CD4-positive, CD25-positive, alpha-beta regulatory T cell (primary cell): ENCODE measurements at regions not wholly inside any gene's neighbourhood (a gene's known extent, or its start where the extent isn't known, plus 50 kb on each side); places are given as distances from the start of the nearest gene placed in this dataset.

Experiments used
- ATAC-seq, 2 donors: fragments of 150-1000 bp; cut with Tn5 transposase; one replicate each; pipeline ENCODE4 v1.10.0; 2021; ENCODE audit warnings: low read depth in 2 of 2, moderate number of reproducible peaks in 2 of 2, moderate library complexity in 1 of 2
- DNase-seq, 3 donors: peaks; one replicate each; pipeline versions ENCODE4 v3.0.0 to v3.0.0-alpha.2; 2012 to 2022; ENCODE audit warnings: mixed read lengths in 1 of 3
- H3K27ac ChIP-seq: one replicate; pipeline ENCODE4 v1.7.0; 2013; ENCODE audit warnings: mild to moderate bottlenecking, low read length; ENCODE audit not compliant: insufficient read depth, poor library complexity, severe bottlenecking
- H3K27me3 ChIP-seq: one replicate; pipeline ENCODE4 v1.7.0; 2013; ENCODE audit warnings: low read length; ENCODE audit not compliant: control insufficient read depth, insufficient read depth
- H3K36me3 ChIP-seq: one replicate; pipeline ENCODE4 v1.7.0; 2013; ENCODE audit warnings: mild to moderate bottlenecking, low read length, moderate library complexity; ENCODE audit not compliant: control insufficient read depth, insufficient read depth
- H3K4me1 ChIP-seq: 2 replicates; pipeline ENCODE4 v1.7.0; 2013; ENCODE audit warnings: mild to moderate bottlenecking, low read length; ENCODE audit not compliant: insufficient read depth, control insufficient read depth, poor library complexity, severe bottlenecking
- H3K4me3 ChIP-seq: one replicate; pipeline ENCODE4 v1.7.0; 2013; ENCODE audit warnings: low read depth, mild to moderate bottlenecking, low read length, moderate library complexity
- H3K9me3 ChIP-seq, 2 experiments: 1 replicate in 1 of 2; 2 replicates in 1 of 2; pipeline ENCODE4 v1.7.0; 2013; ENCODE audit warnings: low read length in 2 of 2, mild to moderate bottlenecking in 1 of 2, moderate library complexity in 1 of 2; ENCODE audit not compliant: control insufficient read depth in 2 of 2
- H3K27ac Mint-ChIP-seq, 3 donors: one replicate each; pipeline ENCODE4 v1.8.0; 2020 to 2022; ENCODE audit warnings: mild to moderate bottlenecking in 3 of 3, mixed read lengths in 3 of 3, moderate library complexity in 2 of 3
- H3K27me3 Mint-ChIP-seq: one replicate; pipeline ENCODE4 v1.8.0; 2022; ENCODE audit warnings: mild to moderate bottlenecking, mixed read lengths
- H3K36me3 Mint-ChIP-seq: one replicate; pipeline ENCODE4 v1.8.0; 2020; ENCODE audit warnings: mixed read lengths
- H3K4me1 Mint-ChIP-seq, 4 donors: one replicate each; pipeline ENCODE4 v1.8.0; 2020 to 2022; ENCODE audit warnings: mixed read lengths in 4 of 4, mild to moderate bottlenecking in 1 of 4
- H3K4me3 Mint-ChIP-seq, 4 donors: one replicate each; pipeline ENCODE4 v1.8.0; 2020 to 2022; ENCODE audit warnings: mild to moderate bottlenecking in 4 of 4, mixed read lengths in 4 of 4, moderate library complexity in 3 of 4
- H3K9me3 Mint-ChIP-seq, 7 donors: one replicate each; pipeline ENCODE4 v1.8.0; 2020 to 2022; ENCODE audit warnings: mixed read lengths in 7 of 7, mild to moderate bottlenecking in 3 of 7, moderate library complexity in 2 of 7

DNA sequence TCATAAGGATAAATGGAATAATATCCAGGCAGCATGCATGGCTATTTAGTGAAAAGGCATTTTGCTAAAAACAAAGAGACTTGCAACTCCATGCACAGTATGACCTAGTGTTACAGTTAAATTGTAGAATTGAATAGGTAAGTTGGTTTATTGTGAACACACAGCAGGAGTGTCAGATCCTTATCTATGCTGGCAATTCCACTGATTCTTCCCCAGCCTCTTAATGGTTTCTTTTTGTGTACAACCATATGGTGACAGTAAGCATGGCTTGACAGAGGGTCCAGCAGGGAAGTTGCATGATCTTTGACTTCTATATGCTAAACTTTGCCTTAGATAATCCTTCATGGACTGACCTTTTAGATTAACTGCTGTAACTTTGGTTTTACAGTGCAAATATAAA is 936.6 kb upstream of the EPHA5 start:
- Mint-ChIP-seq H3K4me3 (no peak overlapping the region), H3K4me1 (no peaks in the 10 kb centered on the region), H3K27me3 (no peaks in the 10 kb centered on the region), H3K27ac (no peak overlapping the region), H3K9me3 (peaks cover 0 to 14% (median 2%) of the 10 kb centered on the region in 7 donors), H3K36me3 (no peaks in the 10 kb centered on the region)
- no peaks in the 10 kb centered on the region for H3K4me1 ChIP-seq
- ATAC-seq: no peak
- no peaks in the 10 kb centered on the region for H3K36me3 ChIP-seq
- no peaks in the 10 kb centered on the region for H3K9me3 ChIP-seq
- H3K27ac ChIP-seq: no peak overlapping the region
- H3K27me3 ChIP-seq: no peaks in the 10 kb centered on the region
- no peak overlapping the region for H3K4me3 ChIP-seq
- DNase-seq: no peak

DNA sequence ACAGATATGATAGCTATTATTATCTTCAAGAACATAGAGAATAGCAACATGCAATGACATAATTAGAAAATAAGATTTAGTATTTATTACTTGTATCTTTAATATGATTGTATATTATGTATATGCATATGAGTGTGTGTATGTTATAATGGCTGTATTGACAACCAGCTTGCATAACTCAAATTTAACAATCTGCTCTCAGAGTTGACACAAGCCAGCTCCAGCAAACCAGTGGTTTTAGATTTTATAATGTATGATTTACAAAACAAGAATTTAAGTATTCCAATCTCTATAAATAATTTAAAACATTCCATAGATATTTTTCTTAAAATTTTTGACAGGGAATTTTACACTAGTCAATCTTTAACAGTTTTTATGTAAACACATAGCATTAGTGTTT is 935.9 kb upstream of the EPHA5 start:
- no peak for ATAC-seq
- no peaks in the 10 kb centered on the region for H3K27me3 Mint-ChIP-seq
- H3K27ac Mint-ChIP-seq: no peak overlapping the region
- no peaks in the 10 kb centered on the region for H3K36me3 Mint-ChIP-seq
- peaks cover 0 to 14% (median 2%) of the 10 kb centered on the region in 7 donors for H3K9me3 Mint-ChIP-seq
- Histone ChIP-seq H3K36me3 (no peaks in the 10 kb centered on the region), H3K27ac (no peak overlapping the region), H3K9me3 (no peaks in the 10 kb centered on the region), H3K4me1 (no peaks in the 10 kb centered on the region), H3K4me3 (no peak overlapping the region), H3K27me3 (no peaks in the 10 kb centered on the region)
- no peaks in the 10 kb centered on the region for H3K4me1 Mint-ChIP-seq
- H3K4me3 Mint-ChIP-seq: no peak overlapping the region
- no peak for DNase-seq

GRCh38 chr4:66604192-66604591 is 933.9 kb upstream of the EPHA5 start:
- Mint-ChIP-seq H3K4me1 (no peaks in the 10 kb centered on the region), H3K36me3 (no peaks in the 10 kb centered on the region), H3K9me3 (peaks cover 0 to 17% (median 2%) of the 10 kb centered on the region in 7 donors), H3K27me3 (no peaks in the 10 kb centered on the region), H3K27ac (no peak overlapping the region), H3K4me3 (no peak overlapping the region)
- Histone ChIP-seq H3K4me1 (no peaks in the 10 kb centered on the region), H3K36me3 (no peaks in the 10 kb centered on the region), H3K27ac (no peak overlapping the region), H3K27me3 (no peaks in the 10 kb centered on the region), H3K4me3 (no peak overlapping the region), H3K9me3 (no peaks in the 10 kb centered on the region)
- ATAC-seq: no peak
- no peak for DNase-seq

DNA sequence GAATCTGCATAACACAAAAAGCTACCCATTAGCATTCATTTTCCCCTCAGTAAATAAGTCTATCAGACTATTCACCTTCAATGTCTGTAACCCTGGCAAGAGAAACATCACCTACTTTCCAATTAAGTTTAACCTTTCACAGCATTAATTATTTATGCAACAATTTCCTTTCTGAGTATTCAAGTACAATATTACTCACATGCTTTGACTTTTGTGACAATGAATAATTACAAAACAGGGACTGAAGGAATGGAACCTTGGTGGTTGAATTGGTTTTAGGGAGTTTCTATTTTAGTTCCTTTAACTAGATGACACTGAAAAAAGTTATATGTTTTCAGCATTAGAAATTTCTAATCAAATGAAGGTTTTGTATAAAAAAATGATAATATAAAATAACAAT is 932.3 kb upstream of the EPHA5 start:
- Histone ChIP-seq H3K9me3 (peaks cover 0 to 2% of the 10 kb centered on the region in 2 experiments), H3K4me3 (no peak overlapping the region), H3K27ac (no peak overlapping the region), H3K36me3 (no peaks in the 10 kb centered on the region), H3K27me3 (no peaks in the 10 kb centered on the region), H3K4me1 (no peaks in the 10 kb centered on the region)
- DNase-seq (no peak), ATAC-seq (no peak)
- H3K27ac Mint-ChIP-seq: no peak overlapping the region
- H3K4me3 Mint-ChIP-seq: no peak overlapping the region
- H3K27me3 Mint-ChIP-seq: no peaks in the 10 kb centered on the region
- no peaks in the 10 kb centered on the region for H3K4me1 Mint-ChIP-seq
- H3K36me3 Mint-ChIP-seq: no peaks in the 10 kb centered on the region
- H3K9me3 Mint-ChIP-seq: peaks cover 0 to 23% (median 4%) of the 10 kb centered on the region in 7 donors

DNA sequence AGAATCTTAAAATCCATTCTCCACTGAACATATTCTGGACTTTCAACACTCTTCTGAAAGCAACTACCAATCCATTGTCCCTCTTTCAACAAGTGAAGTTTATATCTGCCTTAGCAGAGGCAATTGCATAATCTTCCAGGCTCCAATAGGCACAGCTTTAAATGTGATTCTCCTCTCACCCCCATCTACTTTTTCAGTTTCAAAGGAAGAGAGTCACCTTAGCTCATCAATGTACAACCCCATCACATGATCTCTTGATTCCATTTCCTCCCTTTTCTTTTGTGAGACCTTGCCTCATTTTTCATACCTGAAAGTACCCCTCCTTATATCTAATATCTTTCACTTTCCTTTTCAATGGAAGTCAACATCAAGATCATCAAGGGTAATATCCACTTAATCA is 921.7 kb upstream of the EPHA5 start:
- H3K9me3 ChIP-seq: peaks cover 0 to 2% of the 10 kb centered on the region in 2 experiments
- Mint-ChIP-seq H3K27ac (no peak overlapping the region), H3K4me3 (no peak overlapping the region), H3K27me3 (no peaks in the 10 kb centered on the region), H3K4me1 (no peaks in the 10 kb centered on the region), H3K9me3 (peaks cover 0 to 9% (median 2%) of the 10 kb centered on the region in 7 donors), H3K36me3 (no peaks in the 10 kb centered on the region)
- no peak for ATAC-seq
- H3K27ac ChIP-seq: no peak overlapping the region
- H3K36me3 ChIP-seq: no peaks in the 10 kb centered on the region
- H3K27me3 ChIP-seq: no peaks in the 10 kb centered on the region
- no peaks in the 10 kb centered on the region for H3K4me1 ChIP-seq
- DNase-seq: no peak
- H3K4me3 ChIP-seq: no peak overlapping the region

GRCh38 chr4:66590488-66591215 is 920.4 kb upstream of the EPHA5 start:
- Mint-ChIP-seq H3K36me3 (no peaks in the 10 kb centered on the region), H3K27ac (no peak overlapping the region), H3K9me3 (peaks cover 0 to 9% (median 2%) of the 10 kb centered on the region in 7 donors), H3K27me3 (no peaks in the 10 kb centered on the region), H3K4me3 (no peak overlapping the region), H3K4me1 (no peaks in the 10 kb centered on the region)
- DNase-seq (no peak), ATAC-seq (no peak)
- Histone ChIP-seq H3K27ac (no peak overlapping the region), H3K27me3 (no peaks in the 10 kb centered on the region), H3K4me1 (no peaks in the 10 kb centered on the region), H3K4me3 (no peak overlapping the region), H3K36me3 (no peaks in the 10 kb centered on the region), H3K9me3 (peaks cover 0 to 2% of the 10 kb centered on the region in 2 experiments)

- Mint-ChIP-seq H3K27ac (no peak overlapping the region), H3K4me3 (no peak overlapping the region), H3K27me3 (no peaks in the 10 kb centered on the region), H3K4me1 (no peaks in the 10 kb centered on the region), H3K36me3 (no peaks in the 10 kb centered on the region), H3K9me3 (peaks cover 0 to 9% (median 2%) of the 10 kb centered on the region in 7 donors)
- Histone ChIP-seq H3K36me3 (no peaks in the 10 kb centered on the region), H3K9me3 (peaks cover 0 to 2% of the 10 kb centered on the region in 2 experiments), H3K27me3 (no peaks in the 10 kb centered on the region), H3K27ac (no peak overlapping the region), H3K4me3 (no peak overlapping the region), H3K4me1 (no peaks in the 10 kb centered on the region)
- DNase-seq: no peak
- ATAC-seq: no peak
Measured at GRCh38 chr4:66589183-66589582, 918.9 kb upstream of the EPHA5 start.

- no peaks in the 10 kb centered on the region for H3K27me3 ChIP-seq
- H3K9me3 ChIP-seq: peaks cover 0 to 2% of the 10 kb centered on the region in 2 experiments
- no peaks in the 10 kb centered on the region for H3K27me3 Mint-ChIP-seq
- DNase-seq: no peak
- ATAC-seq: no peak
- H3K4me1 Mint-ChIP-seq: no peaks in the 10 kb centered on the region
- peaks cover 0 to 2% (median 0%) of the 10 kb centered on the region in 7 donors for H3K9me3 Mint-ChIP-seq
- H3K36me3 ChIP-seq: no peaks in the 10 kb centered on the region
- no peaks in the 10 kb centered on the region for H3K36me3 Mint-ChIP-seq
- H3K27ac ChIP-seq: no peak overlapping the region
- H3K27ac Mint-ChIP-seq: no peak overlapping the region
- no peaks in the 10 kb centered on the region for H3K4me1 ChIP-seq
- no peak overlapping the region for H3K4me3 ChIP-seq
- no peak overlapping the region for H3K4me3 Mint-ChIP-seq
Measured at GRCh38 chr4:66585767-66586166, 915.5 kb upstream of the EPHA5 start.
